ENCODE measurements at regions not wholly inside any gene's neighbourhood (a gene's known extent, or its start where the extent isn't known, plus 50 kb on each side); places are given as distances from the start of the nearest gene placed in this dataset.

DNA sequence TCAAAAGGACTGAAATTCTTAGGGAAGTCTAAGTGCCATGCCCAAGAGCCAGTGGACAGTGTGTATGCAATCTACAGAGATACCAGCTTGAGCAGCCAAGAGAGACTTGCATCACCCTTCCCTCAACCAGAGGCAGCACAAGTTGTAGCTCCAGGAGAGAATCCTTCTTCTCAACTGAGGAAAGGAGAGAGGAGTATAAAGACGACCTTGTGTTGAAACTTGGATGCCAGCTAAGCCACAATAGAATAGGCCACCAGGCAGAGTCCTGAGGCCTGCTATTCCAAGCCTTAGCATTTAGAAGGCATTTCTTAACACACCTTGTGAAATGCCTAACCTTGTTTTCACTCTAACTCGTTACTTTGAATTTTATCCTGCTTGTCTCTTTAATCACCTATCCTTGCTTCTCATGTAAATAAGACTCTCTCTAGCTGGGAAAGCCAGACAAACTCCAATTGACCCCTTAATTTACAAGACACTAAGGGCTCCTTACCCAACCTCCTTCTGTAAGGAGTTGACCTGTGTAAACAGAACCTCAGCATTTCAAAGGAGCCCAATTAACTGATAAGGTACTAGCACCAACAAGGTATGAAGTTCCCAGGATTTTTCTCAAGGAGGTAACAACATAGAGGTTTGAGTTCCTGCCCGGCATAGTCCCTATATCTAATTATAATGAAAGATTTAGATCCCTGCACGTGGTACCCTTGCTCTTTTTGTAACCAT is 738.8 kb downstream of the AMY1C start:
- TF ChIP-seq, protein P1, sequence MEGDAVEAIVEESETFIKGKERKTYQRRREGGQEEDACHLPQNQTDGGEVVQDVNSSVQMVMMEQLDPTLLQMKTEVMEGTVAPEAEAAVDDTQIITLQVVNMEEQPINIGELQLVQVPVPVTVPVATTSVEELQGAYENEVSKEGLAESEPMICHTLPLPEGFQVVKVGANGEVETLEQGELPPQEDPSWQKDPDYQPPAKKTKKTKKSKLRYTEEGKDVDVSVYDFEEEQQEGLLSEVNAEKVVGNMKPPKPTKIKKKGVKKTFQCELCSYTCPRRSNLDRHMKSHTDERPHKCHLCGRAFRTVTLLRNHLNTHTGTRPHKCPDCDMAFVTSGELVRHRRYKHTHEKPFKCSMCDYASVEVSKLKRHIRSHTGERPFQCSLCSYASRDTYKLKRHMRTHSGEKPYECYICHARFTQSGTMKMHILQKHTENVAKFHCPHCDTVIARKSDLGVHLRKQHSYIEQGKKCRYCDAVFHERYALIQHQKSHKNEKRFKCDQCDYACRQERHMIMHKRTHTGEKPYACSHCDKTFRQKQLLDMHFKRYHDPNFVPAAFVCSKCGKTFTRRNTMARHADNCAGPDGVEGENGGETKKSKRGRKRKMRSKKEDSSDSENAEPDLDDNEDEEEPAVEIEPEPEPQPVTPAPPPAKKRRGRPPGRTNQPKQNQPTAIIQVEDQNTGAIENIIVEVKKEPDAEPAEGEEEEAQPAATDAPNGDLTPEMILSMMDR (IDR thresholded peaks at IDR 0.05), result no peak
- no peak for TF ChIP-seq ZFX (IDR thresholded peaks at IDR 0.05; ENCODE audit: borderline replicate concordance)
